NCI-H1417 treated with DMSO at 0.1 percent for 48 hours (cell line): ENCODE measurements at regions not wholly inside any gene's neighbourhood (a gene's known extent, or its start where the extent isn't known, plus 50 kb on each side); places are given as distances from the start of the nearest gene placed in this dataset.
"Not testable (repeated sequence)": the region's sequence is repeated elsewhere in the genome, so short reads cannot be mapped to it uniquely, and the experiment has no call there.

Experiments
- DNase-seq: peaks from one replicate; lab custom pipeline; 2025; lab: John Stamatoyannopoulos, UW

- no peak for DNase-seq
These were observed 82.8 kb upstream of the TMEM18 start for GRCh38 chr2:760001-760400.

GRCh38 chr2:758073-758820 is 81.0 kb upstream of the TMEM18 start:
- no peak for DNase-seq

DNA sequence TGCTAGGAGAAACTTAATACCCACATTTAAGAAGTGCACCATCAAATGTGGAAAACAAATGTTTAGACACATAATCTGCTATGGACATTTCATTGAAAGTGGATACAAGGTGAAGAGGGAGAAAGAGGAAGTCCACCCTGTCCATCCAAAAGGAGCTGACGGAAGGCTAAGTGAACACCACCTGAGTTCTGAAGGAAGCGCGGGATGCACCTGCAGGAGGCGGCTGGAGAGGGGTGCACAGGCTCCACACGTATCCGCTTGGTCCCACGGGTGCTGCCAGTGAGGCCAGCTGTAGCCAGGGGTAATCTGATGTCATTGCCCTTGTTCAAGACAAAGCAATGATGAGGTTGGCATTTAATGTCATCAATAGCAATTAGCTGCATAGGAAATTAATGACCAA is 75.9 kb upstream of the TMEM18 start:
- no peak for DNase-seq

GRCh38 chr2:751474-751873 is 74.3 kb upstream of the TMEM18 start:
- DNase-seq: no peak

GRCh38 chr2:750628-751027 is 73.4 kb upstream of the TMEM18 start:
- no peak for DNase-seq

DNA sequence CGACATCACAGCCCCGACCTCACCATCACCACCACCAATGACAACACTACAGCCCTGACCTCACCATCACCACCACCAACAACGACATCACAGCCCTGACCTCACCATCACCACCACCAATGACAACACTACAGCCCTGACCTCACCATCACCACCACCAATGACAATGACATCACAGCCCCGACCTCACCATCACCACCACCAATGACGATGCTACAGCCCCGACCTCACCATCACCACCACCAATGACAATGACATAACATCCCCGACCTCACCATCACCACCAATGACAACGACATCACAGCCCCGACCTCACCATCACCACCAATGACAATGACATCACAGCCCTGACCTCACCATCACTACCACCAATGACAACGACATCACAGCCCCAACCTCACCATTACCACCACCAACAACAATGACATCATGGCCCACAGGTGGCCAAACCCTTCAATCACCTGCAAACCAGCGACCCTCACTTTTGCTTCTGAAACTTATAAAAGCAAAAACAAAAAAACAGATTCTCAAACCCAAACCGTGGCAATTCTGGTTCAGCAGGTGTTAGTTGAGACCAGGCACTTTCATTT is 70.7 kb upstream of the TMEM18 start:
- DNase-seq: no peak

DNA sequence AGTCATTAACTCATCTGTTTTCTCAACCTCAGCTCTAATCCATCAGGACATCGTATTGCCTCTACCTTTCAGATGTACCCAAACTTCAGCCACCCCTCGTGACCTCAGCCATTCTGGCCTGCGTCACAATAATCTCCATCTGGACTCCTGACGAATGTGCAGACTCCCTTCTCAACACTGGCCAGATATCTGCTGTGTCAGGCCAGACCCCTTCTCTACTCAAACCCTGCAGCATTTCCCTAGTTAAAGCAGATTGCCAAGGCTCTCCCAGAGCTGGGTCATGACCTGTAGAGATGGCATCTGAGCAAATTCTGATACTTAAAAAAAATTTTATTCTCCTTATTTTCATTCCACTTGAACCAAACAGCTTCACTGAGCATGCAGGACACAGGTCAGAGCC is 69.5 kb upstream of the TMEM18 start:
- no peak for DNase-seq

- no peak for DNase-seq
These were observed 66.9 kb upstream of the TMEM18 start for GRCh38 chr2:744088-744487.

GRCh38 chr2:742221-742620 is 65.0 kb upstream of the TMEM18 start:
- DNase-seq: no peak

DNA sequence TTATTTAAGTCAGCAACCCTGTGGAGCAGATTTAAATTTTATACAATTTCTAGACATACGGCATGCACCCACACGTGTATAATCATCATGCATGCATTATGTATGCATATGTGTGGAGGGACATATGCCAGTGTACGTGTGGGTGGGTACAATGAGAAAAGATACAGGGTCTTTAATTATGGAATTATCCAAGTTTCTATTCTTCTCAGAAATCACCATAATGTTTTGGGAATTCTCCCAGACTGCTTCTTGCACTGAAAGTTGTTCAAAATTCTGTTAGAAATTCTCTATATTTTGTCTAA is 63.9 kb upstream of the TMEM18 start:
- DNase-seq: no peak

- DNase-seq: peak; percentile 48
These were observed 63.4 kb upstream of the TMEM18 start for GRCh38 chr2:740322-741194.

GRCh38 chr2:739864-740321 is 62.7 kb upstream of the TMEM18 start:
- DNase-seq: not testable (repeated sequence)

GRCh38 chr2:736939-737338 is 59.7 kb upstream of the TMEM18 start:
- DNase-seq: no peak

- DNase-seq: no peak
These were observed 58.5 kb upstream of the TMEM18 start for GRCh38 chr2:735670-736218.

GRCh38 chr2:734496-734895 is 57.3 kb upstream of the TMEM18 start:
- no peak for DNase-seq

- no peak for DNase-seq
These were observed 56.3 kb upstream of the TMEM18 start for GRCh38 chr2:733495-733894.

DNA sequence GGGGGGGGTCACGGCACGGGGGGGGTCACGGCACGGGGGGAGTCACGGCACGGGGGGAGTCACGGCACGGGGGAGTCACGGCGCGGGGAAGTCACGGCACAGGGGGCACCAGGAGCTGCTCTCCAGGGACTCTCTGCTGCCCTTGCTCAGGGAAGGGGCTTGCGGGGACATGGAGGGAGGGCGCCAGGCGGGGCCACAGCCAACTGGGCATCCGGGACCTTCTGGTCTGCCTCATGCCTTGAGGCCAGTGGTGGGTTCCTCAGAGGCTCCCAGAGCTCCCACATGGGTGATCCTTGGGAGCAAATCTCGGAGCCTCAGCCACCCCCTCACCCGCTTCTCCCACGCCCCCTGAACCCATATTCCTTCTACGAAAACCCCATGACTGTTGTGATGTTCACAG is 55.8 kb upstream of the TMEM18 start:
- DNase-seq: no peak

- DNase-seq: no peak
These were observed 54.5 kb upstream of the TMEM18 start for GRCh38 chr2:731711-732110.

GRCh38 chr2:729376-729861 is 52.2 kb upstream of the TMEM18 start:
- DNase-seq: no peak

GRCh38 chr2:728165-728564 is 51.0 kb upstream of the TMEM18 start:
- DNase-seq: no peak

DNA sequence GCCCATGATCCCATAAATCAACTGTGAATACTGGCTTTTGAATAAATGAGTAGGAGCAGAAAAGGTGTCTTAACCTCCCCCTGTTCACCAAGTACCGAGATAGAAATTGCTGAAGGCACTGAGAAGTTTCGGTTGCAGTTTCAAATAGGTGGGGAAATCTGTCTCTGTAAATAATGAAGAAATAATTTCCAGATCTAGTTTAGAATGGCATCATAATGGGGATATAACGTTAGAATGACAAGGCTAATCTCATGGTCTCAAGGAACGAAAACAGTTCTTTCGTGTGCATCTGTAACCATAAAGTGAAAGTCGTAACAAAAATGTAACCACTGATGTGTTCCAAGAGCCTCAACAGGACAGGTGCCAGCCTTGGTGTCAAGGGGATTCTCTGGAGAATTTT is 49.9 kb upstream of the TMEM18 start:
- no peak for DNase-seq
